LNCAP (cell line): ENCODE measurements at regions not wholly inside any gene's neighbourhood (a gene's known extent, or its start where the extent isn't known, plus 50 kb on each side); places are given as distances from the start of the nearest gene placed in this dataset.

Source experiments
- CTCF ChIP-seq: fragments of 450-650 bp; IDR thresholded peaks from 2 replicates; pipeline ENCODE4 v1.5.1; 2017; ENCODE audit warnings: mild to moderate bottlenecking

GRCh38 chr6:78231002-78231401 is 578.2 kb downstream of the MEI4 start:
- TF ChIP-seq CTCF: no peak

- TF ChIP-seq CTCF: no peak
Observed at GRCh38 chr6:78243519-78243918, 590.7 kb downstream of the MEI4 start.

- no peak for TF ChIP-seq CTCF
Observed at GRCh38 chr6:78251931-78252330, 599.1 kb downstream of the MEI4 start.

- TF ChIP-seq CTCF: no peak
Observed at GRCh38 chr6:78253618-78254017, 600.8 kb downstream of the MEI4 start.

- no peak for TF ChIP-seq CTCF
Observed at GRCh38 chr6:78259935-78260334, 607.1 kb downstream of the MEI4 start.

- no peak for TF ChIP-seq CTCF
Observed at GRCh38 chr6:78268591-78269452, 598.5 kb upstream of the IRAK1BP1 start.

GRCh38 chr6:78300885-78301284 is 566.5 kb upstream of the IRAK1BP1 start:
- no peak for TF ChIP-seq CTCF
